ENCODE measurements at regions not wholly inside any gene's neighbourhood (a gene's known extent, or its start where the extent isn't known, plus 50 kb on each side); places are given as distances from the start of the nearest gene placed in this dataset.
"Not testable (repeated sequence)": the region's sequence is repeated elsewhere in the genome, so short reads cannot be mapped to it uniquely, and the experiment has no call there.

DNA sequence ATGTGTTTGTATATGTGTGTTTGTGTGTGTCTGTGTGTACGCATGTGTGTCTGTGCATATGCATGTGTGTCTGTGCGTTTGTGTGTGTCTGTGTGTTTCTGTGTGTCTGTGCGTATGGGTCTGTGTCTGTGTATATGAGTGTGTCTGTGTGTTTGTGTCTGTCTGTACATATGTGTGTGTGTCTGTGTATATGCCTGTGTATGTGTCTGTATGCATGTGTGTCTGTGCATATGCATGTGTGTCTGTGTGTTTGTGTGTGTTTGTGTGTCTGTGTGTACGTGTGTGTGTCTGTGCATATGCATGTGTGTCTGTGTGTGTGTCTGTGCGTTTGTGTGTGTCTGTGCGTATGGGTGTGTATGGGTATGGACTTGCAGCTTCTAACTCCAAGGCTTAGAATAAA is 174.0 kb upstream of the NOX3 start:
- TF ChIP-seq, protein P1, sequence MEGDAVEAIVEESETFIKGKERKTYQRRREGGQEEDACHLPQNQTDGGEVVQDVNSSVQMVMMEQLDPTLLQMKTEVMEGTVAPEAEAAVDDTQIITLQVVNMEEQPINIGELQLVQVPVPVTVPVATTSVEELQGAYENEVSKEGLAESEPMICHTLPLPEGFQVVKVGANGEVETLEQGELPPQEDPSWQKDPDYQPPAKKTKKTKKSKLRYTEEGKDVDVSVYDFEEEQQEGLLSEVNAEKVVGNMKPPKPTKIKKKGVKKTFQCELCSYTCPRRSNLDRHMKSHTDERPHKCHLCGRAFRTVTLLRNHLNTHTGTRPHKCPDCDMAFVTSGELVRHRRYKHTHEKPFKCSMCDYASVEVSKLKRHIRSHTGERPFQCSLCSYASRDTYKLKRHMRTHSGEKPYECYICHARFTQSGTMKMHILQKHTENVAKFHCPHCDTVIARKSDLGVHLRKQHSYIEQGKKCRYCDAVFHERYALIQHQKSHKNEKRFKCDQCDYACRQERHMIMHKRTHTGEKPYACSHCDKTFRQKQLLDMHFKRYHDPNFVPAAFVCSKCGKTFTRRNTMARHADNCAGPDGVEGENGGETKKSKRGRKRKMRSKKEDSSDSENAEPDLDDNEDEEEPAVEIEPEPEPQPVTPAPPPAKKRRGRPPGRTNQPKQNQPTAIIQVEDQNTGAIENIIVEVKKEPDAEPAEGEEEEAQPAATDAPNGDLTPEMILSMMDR (IDR thresholded peaks at IDR 0.05; ENCODE audit: control insufficient read depth, extremely low read depth, insufficient read depth) = no peak
- no peak overlapping the region for H3K4me3 ChIP-seq (ENCODE audit: low read depth, low read length)
- DNase-seq (ENCODE audit: low read depth) = no peak

- no peak overlapping the region for H3K4me3 ChIP-seq (ENCODE audit: low read depth, low read length)
- TF ChIP-seq, protein P1 (IDR thresholded peaks at IDR 0.05; ENCODE audit: control insufficient read depth, extremely low read depth, insufficient read depth) = no peak
- DNase-seq (ENCODE audit: low read depth) = no peak
These were observed 172.7 kb upstream of the NOX3 start for GRCh38 chr6:155628306-155628705.

- not testable (repeated sequence) for DNase-seq (ENCODE audit: low read depth); H3K4me3 ChIP-seq (ENCODE audit: low read depth, low read length)
These were observed 172.1 kb upstream of the NOX3 start for GRCh38 chr6:155627722-155628212.

GRCh38 chr6:155623450-155624178 is 168.0 kb upstream of the NOX3 start:
- no peak overlapping the region for H3K4me3 ChIP-seq (ENCODE audit: low read depth, low read length)
- DNase-seq (ENCODE audit: low read depth) = no peak
- TF ChIP-seq, protein P1 (IDR thresholded peaks at IDR 0.05; ENCODE audit: control insufficient read depth, extremely low read depth, insufficient read depth) = no peak

DNA sequence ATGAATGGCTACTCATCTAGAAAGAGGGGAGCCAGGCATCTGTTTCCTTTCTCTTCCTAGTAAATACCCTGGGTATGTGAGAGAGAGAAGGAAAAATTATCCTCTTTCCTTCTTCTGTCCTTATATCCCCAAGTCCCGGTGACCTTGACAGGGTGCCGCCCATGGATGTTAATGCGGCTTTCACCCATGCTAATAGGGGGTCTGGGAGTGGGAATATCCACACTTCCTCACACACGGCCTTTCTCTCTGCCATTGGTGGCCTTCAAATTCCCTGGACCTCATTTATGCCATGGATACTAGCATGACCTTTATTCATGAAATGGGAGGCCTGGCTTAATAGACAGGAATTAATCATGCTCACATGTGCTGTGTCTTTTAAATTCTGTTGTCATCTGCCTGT is 159.0 kb upstream of the NOX3 start:
- H3K4me3 ChIP-seq (ENCODE audit: low read depth, low read length) = no peak overlapping the region
- TF ChIP-seq, protein P1 (IDR thresholded peaks at IDR 0.05; ENCODE audit: control insufficient read depth, extremely low read depth, insufficient read depth) = no peak
- DNase-seq (ENCODE audit: low read depth) = no peak

DNA sequence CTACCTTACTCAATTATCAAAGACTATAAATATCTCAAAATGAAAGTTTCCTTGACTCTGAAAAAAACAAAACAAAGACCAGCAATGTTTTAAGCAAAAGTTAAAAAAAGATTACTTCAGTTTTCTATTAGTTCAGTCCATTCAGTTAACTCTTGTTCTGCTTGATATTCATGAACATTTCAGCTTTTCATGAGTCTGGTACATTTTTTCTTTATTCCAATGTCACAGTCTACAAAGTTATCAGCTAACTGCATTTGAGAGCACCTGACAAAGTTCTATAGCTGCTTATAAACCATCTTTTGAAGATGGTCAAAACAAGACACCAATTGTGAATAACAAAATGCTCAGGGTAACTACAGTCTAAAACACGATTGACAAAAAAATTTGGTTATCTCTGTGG is 156.1 kb upstream of the NOX3 start:
- TF ChIP-seq, protein P1 (IDR thresholded peaks at IDR 0.05; ENCODE audit: control insufficient read depth, extremely low read depth, insufficient read depth) = no peak
- DNase-seq (ENCODE audit: low read depth) = no peak
- H3K4me3 ChIP-seq (ENCODE audit: low read depth, low read length) = no peak overlapping the region

DNA sequence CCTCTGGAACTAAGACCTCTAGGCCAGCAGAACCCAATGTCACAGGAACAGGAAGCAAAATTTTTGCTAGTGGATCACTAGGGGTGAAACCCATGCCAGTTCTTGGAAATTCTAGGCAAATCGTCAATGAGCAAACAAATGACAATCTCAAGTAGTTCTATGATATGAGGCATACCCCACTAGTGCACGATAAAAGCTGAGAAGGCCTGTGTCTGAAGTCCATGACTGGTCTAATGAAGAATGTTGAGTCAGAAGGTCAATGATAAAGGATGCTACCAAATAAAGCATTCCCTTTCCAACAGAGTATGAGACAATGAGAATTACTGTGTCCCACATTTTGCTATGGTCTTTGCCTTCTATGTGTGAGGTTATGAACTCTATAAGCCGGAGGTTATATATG is 149.4 kb upstream of the NOX3 start:
- TF ChIP-seq, protein P1 (IDR thresholded peaks at IDR 0.05; ENCODE audit: control insufficient read depth, extremely low read depth, insufficient read depth) = no peak
- no peak for DNase-seq (ENCODE audit: low read depth)
- H3K4me3 ChIP-seq (ENCODE audit: low read depth, low read length) = no peak overlapping the region

Data from LNCaP clone FGC (cell line).